Keratinocyte (primary cell): ENCODE measurements at regions not wholly inside any gene's neighbourhood (a gene's known extent, or its start where the extent isn't known, plus 50 kb on each side); places are given as distances from the start of the nearest gene placed in this dataset.
A peak's percentile ranks its signal among the peaks of the same experiment; 100 is the strongest.

ENCODE experiments used
- DNase-seq: peaks from one replicate; pipeline ENCODE4 v3.0.0-alpha.2; 2011; ENCODE audit warnings: low read depth, missing footprints, low spot score
- FAIRE-seq: peaks from 2 replicates; lab custom pipeline; 2011; peaks lifted over from hg19 to GRCh38; lab: Jason Lieb, UNC
- H2AFZ ChIP-seq: 2 replicates; pipeline ENCODE4 v1.6.0; 2012; ENCODE audit warnings: low read length, control low read depth, inconsistent platforms; ENCODE audit not compliant: control insufficient read depth
- H3K27ac ChIP-seq: 2 replicates; pipeline ENCODE4 v1.5.1; 2011; ENCODE audit warnings: low read length; ENCODE audit not compliant: control insufficient read depth, insufficient read depth
- H3K27me3 ChIP-seq: 3 replicates; pipeline ENCODE4 v1.6.0; 2011; ENCODE audit warnings: low read length; ENCODE audit not compliant: control insufficient read depth, insufficient read depth; ENCODE audit errors: extremely low read depth
- H3K36me3 ChIP-seq, 2 experiments: 2 replicates in 1 of 2; 3 replicates in 1 of 2; pipeline ENCODE4 v1.5.1; 2011; ENCODE audit warnings: low read length in 2 of 2, mild to moderate bottlenecking in 1 of 2; ENCODE audit not compliant: control insufficient read depth in 2 of 2, insufficient read depth in 2 of 2; ENCODE audit errors: extremely low read depth in 1 of 2
- H3K4me1 ChIP-seq: 3 replicates; pipeline ENCODE4 v1.5.1; 2011; ENCODE audit warnings: low read length; ENCODE audit not compliant: control insufficient read depth, insufficient read depth; ENCODE audit errors: extremely low read depth
- H3K4me2 ChIP-seq: 3 replicates; pipeline ENCODE4 v1.6.0; 2011; ENCODE audit warnings: low read depth, low read length; ENCODE audit not compliant: control insufficient read depth, insufficient read depth; ENCODE audit errors: extremely low read depth
- H3K4me3 ChIP-seq, 3 experiments: fragments of 200-600 bp in 1 of 3; sonication (generic) in 1 of 3; 2 replicates in 2 of 3; 3 replicates in 1 of 3; pipeline ENCODE4 v1.5.1; 2011 to 2016; ENCODE audit warnings: low read length in 3 of 3, mild to moderate bottlenecking in 3 of 3, control low read depth in 2 of 3, inconsistent platforms in 1 of 3, low read depth in 1 of 3, mixed read lengths in 1 of 3, mixed run types in 1 of 3, moderate library complexity in 1 of 3; ENCODE audit not compliant: control insufficient read depth in 2 of 3, insufficient read depth in 2 of 3; ENCODE audit errors: extremely low read depth in 1 of 3
- H3K79me2 ChIP-seq: 2 replicates; pipeline ENCODE4 v1.6.0; 2012; ENCODE audit warnings: low read length; ENCODE audit not compliant: control insufficient read depth, insufficient read depth
- H3K9ac ChIP-seq: 3 replicates; pipeline ENCODE4 v1.6.0; 2011; ENCODE audit warnings: low read length; ENCODE audit not compliant: control insufficient read depth, insufficient read depth; ENCODE audit errors: extremely low read depth
- H3K9me1 ChIP-seq: 3 replicates; pipeline ENCODE4 v1.6.0; 2011; ENCODE audit warnings: low read length; ENCODE audit not compliant: control insufficient read depth, insufficient read depth; ENCODE audit errors: extremely low read depth
- H3K9me3 ChIP-seq: 2 replicates; pipeline ENCODE4 v1.5.1; 2012; ENCODE audit warnings: low read depth, low read length; ENCODE audit not compliant: control insufficient read depth
- H4K20me1 ChIP-seq: 3 replicates; pipeline ENCODE4 v1.6.0; 2011; ENCODE audit warnings: low read length; ENCODE audit not compliant: control insufficient read depth, insufficient read depth; ENCODE audit errors: extremely low read depth
- EZH2 ChIP-seq: IDR thresholded peaks from one replicate; pipeline ENCODE4 v1.6.1; 2012; ENCODE audit warnings: inconsistent platforms, mild to moderate bottlenecking, low read length, moderate library complexity
- dilution Hi-C: fragments of 300-500 bp; cut with MboI; formaldehyde crosslinking; loops from one replicate; pipeline ENCODE4 v1.7.0; 2020; ENCODE audit warnings: low sequenced_read_pairs; ENCODE audit not compliant: extremely low pct_ligation_motif_present
- TF ChIP-seq, protein P1 (sequence below), 3 experiments: IDR thresholded peaks in 1 of 3; conservative IDR thresholded peaks in 1 of 3; optimal IDR thresholded peaks in 1 of 3; 2 replicates in 2 of 3; 3 replicates in 1 of 3; pipeline versions ENCODE3 to v1.5.1; 2011; ENCODE audit warnings: low read length in 3 of 3, mild to moderate bottlenecking in 3 of 3, moderate library complexity in 2 of 3, control low read depth in 1 of 3, inconsistent platforms in 1 of 3; ENCODE audit not compliant: insufficient read depth in 2 of 3; ENCODE audit errors: extremely low read depth in 1 of 3

DNA sequence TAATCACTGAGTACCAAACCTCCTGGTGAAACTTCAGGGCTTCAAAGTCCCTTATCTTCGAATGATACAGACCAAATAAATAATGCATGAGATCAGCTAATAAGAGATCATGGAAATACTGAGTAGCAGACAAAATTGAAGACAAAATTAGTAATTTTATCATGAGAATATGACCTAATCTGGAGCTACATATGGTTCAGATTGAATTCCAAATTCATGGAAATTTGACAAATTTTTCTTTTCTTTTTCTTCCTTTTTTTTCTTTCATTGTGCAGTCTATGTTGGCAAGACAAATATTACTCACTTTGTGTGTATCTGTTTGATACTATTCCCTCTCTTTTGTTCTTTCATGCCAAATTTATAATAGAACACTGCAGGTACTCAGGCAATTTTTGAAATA is 218.1 kb upstream of the KCNJ16 start:
- Histone ChIP-seq H3K9me3 (no peaks in the 10 kb centered on the region), H3K4me2 (no peak overlapping the region), H3K9ac (no peak overlapping the region), H4K20me1 (no peaks in the 10 kb centered on the region), H3K79me2 (no peaks in the 10 kb centered on the region), H3K9me1 (no peaks in the 10 kb centered on the region), H3K4me1 (peaks cover 5% of the 10 kb centered on the region), H2AFZ (no peak overlapping the region), H3K4me3 (no peak overlapping the region), H3K27me3 (no peaks in the 10 kb centered on the region), H3K36me3 (no peaks in the 10 kb centered on the region), H3K27ac (no peak overlapping the region)
- FAIRE-seq (no peak), DNase-seq (no peak)
- TF ChIP-seq EZH2, result no peak
- TF ChIP-seq, protein P1, sequence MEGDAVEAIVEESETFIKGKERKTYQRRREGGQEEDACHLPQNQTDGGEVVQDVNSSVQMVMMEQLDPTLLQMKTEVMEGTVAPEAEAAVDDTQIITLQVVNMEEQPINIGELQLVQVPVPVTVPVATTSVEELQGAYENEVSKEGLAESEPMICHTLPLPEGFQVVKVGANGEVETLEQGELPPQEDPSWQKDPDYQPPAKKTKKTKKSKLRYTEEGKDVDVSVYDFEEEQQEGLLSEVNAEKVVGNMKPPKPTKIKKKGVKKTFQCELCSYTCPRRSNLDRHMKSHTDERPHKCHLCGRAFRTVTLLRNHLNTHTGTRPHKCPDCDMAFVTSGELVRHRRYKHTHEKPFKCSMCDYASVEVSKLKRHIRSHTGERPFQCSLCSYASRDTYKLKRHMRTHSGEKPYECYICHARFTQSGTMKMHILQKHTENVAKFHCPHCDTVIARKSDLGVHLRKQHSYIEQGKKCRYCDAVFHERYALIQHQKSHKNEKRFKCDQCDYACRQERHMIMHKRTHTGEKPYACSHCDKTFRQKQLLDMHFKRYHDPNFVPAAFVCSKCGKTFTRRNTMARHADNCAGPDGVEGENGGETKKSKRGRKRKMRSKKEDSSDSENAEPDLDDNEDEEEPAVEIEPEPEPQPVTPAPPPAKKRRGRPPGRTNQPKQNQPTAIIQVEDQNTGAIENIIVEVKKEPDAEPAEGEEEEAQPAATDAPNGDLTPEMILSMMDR (optimal IDR thresholded peaks at IDR 0.05 in 1 of 3, IDR thresholded peaks at IDR 0.05 in 1 of 3, conservative IDR thresholded peaks at IDR 0.05 in 1 of 3; ENCODE audit: extremely low read depth in 1 of 3, insufficient read depth in 2 of 3, low read length in 3 of 3), result no peak
- dilution Hi-C loops, result no loop called here

DNA sequence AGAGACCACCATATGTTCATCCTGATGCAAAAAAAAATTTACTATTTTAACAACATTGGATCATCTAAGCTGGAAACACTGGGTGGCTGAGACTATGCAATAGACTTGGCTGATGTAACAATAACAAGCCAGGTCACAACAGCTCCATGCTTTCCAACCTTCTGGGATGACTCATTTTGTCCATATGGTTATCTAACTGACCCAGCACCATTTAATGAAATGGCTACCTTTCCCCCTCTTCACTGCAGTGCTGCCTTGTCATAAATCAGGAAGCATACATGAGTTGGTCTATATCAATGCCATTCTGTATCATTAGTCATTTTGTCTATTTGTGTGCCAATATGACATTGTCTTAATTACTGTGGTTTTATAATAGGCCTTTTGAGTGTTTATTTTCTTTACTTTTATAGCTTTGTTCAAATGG is 217.6 kb upstream of the KCNJ16 start:
- Histone ChIP-seq H2AFZ (no peak overlapping the region), H3K27ac (no peak overlapping the region), H3K4me2 (no peak overlapping the region), H3K4me1 (peaks cover 5% of the 10 kb centered on the region), H3K79me2 (no peaks in the 10 kb centered on the region), H3K9ac (no peak overlapping the region), H3K9me1 (no peaks in the 10 kb centered on the region), H3K4me3 (no peak overlapping the region), H3K9me3 (no peaks in the 10 kb centered on the region), H4K20me1 (no peaks in the 10 kb centered on the region), H3K36me3 (no peaks in the 10 kb centered on the region), H3K27me3 (no peaks in the 10 kb centered on the region)
- dilution Hi-C loops, result no loop called here
- TF ChIP-seq, protein P1 (optimal IDR thresholded peaks at IDR 0.05 in 1 of 3, IDR thresholded peaks at IDR 0.05 in 1 of 3, conservative IDR thresholded peaks at IDR 0.05 in 1 of 3; ENCODE audit: extremely low read depth in 1 of 3, insufficient read depth in 2 of 3, low read length in 3 of 3), result no peak
- no peak for TF ChIP-seq EZH2
- DNase-seq (no peak), FAIRE-seq (peak; percentile 84)
